HG02970 (cell line): ENCODE measurements at regions not wholly inside any gene's neighbourhood (a gene's known extent, or its start where the extent isn't known, plus 50 kb on each side); places are given as distances from the start of the nearest gene placed in this dataset.
"Not testable (repeated sequence)": the region's sequence is repeated elsewhere in the genome, so short reads cannot be mapped to it uniquely, and the experiment has no call there.

Experiments
- ATAC-seq: cut with Tn5 transposase; IDR thresholded peaks from one replicate; pipeline ENCODE4 v1.9.1; 2021; ENCODE audit warnings: mild to moderate bottlenecking, moderate library complexity, moderate number of reproducible peaks; ENCODE audit not compliant: unreplicated experiment, low FRiP score

DNA sequence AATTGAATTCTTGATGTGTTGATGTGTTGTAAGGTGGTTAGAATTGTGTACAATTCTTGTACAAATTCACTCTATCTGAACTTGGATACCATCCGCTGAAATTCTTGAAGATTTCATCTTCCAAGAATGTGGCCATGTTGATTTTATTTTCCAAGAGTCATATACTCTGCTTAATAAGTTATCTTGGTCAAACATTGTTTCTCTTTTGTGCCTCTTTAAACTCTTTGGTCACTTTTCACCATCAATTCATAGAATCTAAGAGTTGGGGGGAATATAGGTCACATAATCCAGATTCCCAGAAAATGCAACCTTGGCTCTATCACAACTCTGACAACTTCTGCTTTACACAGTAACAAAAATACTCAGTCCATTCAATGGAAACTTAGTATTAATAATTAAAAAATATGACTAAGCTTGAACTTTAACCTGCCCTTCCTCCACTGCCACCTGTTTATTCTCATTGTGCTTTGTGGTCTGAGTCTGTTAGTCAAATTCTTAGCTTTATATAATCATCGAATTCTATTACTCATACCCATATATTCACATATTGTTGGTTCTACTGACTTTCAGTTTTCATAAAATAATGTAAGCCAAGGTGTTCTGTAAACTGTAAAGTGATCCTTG is 373.2 kb downstream of the LMO7 start:
- peak; percentile 65 for ATAC-seq

DNA sequence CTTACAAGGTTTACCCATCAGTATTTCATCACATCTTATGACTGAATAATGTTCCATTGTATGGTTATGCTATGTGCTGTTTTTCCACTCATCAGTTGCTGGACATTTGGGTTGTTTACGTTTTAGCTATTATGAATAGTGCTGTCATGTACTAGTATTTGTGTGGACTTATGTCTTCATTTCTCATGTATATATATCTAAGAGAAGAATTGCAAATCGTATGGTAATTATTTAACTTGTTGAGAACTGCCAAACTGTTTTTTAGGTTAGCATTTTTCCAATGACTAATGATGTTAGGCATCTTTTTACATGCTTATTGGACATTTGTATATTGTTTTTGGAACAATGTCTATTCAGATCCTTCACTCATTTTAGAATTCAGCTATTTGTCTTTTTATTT is 368.3 kb downstream of the LMO7 start:
- no peak for ATAC-seq

DNA sequence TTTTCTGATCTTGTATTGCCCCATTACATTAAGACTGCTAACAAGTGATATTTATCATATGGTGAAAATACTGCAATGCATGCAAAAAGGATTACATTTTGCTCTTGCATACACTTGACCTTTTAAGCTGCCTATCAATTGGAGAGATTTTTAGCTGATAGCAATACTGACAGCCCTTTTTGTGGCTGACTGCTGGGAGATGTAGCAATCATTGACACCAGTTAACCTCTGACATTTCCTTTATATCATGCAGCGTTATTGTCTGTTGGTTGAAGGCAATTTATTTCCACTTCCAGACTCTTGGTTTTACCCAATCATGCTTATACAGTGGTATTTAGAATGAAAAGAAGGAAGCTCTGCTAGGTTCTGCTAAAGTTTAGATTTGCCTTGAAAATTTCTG is 364.0 kb downstream of the LMO7 start:
- ATAC-seq: no peak

DNA sequence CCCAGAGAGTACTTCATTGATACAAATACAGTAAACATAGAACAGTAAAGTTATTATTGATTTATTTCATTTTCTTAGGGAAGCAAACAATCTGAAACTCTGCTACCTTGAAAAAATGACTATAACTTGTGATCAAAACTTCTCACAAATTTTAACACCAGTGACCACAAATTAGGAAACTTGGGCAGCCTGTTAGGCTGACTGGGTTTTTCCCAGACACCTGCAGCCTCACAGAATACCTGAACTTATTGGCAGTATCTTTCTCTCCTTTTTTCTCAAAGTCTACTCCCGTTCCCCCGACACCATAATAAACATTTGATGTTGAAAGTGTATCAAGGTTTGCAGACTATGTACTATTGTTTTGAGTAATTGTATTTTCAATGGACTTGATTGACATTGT is 360.5 kb downstream of the LMO7 start:
- ATAC-seq: no peak

DNA sequence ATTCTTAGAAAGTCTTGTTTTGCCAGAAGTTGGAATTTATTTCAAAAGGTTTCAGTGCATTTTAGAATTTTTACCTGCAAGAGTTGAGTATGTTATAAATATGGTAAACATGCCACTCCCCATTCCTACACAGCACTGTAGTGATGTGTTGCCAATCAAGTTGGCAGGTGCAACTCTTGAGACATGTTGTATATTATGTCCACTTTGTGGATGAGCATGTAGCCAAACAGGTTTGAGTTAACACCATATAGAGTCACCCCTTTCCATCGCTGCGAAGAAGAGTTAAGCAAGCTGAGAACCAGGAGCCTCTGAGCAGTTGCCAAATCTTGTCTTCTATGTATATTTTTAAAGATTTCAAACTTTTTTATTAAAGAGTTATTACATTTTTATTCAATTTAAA is 359.8 kb downstream of the LMO7 start:
- no peak for ATAC-seq

DNA sequence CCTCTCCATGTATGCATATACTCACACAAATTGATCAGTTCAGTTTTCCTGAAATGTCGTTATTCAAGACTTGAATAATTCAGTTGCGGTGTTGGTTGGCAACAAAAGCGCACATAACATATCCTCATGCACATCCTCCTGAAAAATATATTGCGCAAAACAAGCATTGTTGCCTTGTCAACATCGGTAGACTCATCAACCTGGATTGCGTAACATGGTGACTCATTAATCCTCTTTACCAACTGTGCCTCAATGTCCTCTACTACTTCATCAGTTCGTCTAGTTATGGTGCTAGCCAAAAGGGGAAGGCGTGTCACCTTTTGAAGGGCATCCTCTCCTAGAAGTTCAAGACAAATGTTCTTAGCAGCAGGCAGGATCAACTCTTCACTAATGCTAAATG is 357.7 kb downstream of the LMO7 start:
- no peak for ATAC-seq

DNA sequence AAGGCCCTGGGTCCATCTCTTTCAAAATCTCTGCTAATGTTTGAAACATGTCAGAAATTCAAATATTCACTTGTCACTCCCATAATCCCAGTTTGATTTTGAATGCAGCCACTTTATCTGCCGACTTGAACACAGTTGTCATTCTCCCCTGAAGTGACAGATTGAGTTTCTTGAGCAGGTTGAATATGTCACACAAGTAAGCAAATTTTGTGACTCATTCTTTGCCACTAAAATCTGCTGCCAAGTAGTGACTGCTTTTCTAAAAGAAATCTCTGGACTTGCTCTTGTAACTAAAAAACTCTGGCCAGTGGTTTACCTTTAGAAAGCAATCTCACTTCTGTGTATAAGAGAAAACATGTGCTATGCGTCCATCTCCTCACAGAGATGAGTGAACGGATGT is 357.1 kb downstream of the LMO7 start:
- no peak for ATAC-seq

DNA sequence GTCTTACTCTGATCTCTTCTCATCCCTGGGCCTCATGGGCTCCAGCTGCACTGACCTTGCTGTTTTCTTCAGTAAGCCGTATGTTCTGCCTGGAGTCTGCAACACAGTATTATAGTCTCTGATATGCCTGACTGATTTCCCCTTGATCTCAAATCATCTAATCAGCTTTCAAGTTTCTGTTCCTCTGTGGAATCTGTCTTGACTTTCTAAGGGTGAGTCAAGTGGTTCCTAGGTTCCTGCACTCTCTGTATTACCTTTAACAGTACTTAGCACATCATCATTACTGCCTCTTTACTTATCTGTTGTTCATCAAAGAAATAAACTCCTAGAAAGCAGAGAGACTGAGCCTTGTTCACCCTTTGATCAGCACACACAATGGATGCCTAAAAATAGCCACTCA is 350.7 kb downstream of the LMO7 start:
- ATAC-seq: peak; percentile 87

DNA sequence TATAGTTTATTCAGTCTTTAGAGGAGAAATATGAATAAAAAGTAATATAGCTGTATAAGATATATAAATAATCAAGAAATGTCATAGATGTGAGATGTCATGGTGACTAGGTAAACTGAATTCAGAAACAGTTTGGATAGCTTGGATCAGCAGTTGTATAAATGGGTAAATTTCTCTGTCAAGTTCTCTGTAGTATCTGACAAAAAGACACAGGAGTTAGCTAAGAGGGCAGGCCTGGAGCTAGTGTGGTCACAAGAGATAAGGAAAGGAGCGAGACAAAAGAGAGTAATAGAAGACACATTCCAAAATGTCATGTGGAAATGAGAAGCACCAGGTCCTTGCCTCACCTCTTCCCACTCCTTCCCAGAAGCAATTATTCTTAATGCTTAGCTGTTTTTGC is 349.0 kb downstream of the LMO7 start:
- ATAC-seq: no peak

DNA sequence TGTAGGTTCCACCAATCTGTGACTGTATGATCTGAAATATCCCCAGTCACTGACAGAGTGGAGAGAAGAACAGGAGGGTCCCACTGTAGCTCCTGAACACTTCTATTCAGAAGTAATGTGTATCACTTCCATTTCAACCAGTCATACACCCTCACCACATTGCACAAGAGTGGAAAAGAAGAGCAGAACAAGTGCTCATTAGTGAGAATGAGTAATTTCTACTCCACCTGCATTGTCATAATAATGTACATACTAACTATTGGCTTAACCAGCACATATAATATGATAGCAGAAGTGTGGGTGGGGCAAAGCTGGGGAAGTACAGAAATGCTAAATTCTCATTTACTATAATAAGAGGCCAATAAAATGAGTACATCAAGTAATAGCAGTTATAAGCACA is 342.7 kb downstream of the LMO7 start:
- ATAC-seq: no peak

DNA sequence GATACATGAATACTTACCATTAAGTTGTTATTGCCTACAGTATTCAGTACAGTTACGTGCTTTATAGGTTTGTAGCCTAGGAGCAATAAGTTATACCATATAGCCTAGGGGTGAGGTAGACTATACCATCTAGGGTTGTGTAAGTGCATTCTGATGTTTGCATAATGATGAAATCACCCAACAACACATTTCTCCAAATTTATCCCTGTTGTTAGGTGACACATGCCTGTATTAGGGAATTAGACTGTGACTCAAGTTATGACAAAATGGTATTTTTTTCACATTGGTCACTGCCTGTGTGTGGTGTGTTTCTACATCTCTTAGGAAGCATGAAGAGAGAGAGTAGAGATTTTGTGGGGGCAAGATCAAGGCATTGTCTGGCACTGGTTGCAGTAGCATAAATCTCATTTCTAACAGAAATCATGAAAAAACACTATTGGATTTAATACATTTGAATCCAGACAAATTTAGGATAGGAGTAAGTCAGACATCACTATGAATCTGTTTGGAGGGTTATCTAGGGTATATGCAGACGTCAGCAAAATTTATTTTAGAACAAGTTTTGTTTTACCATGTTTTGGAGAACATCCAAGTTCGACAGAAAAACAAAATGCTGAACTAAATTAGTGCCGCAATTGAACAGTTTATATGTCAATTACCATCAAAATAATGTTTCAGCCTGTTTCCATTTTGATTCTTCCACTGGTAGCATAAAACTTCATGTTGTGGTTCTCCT is 332.1 kb downstream of the LMO7 start:
- no peak for ATAC-seq

DNA sequence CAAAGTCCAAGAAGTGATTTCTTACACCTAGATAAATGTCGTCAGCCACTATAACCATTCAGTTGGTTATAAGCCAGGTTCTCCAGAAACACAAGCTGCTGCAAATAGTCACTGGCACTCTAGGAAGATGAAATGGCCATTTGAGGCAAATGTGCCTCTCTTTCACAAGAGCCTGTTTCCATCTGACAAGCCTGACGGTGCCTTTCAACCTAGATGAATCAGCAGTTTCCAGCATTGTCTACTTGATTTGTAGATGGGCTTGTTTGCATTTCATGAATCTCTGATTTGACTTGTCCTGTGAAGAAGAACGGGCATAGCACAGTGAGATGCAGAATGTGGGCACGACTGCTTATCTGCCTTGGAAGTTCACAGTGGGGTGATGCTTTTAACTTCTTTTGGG is 327.2 kb downstream of the LMO7 start:
- no peak for ATAC-seq

DNA sequence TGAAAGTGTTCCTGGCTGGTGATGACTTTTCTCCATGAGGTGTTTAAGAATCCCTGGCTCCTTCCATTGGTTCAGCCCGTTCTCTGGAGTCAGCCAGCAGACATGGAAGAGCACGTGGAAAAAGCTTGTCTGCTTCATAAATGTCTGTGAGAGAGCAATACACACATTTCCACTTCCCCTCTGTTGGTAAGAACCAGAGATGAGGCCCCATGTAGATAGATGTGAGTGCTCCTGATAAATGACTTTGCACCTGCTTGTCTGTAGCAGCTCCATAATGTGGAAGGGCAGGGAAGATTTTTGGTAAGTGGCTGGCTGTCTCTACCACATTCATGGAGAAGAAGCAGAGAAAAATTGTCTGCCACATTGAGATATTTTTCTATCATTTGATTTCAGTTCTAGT is 325.8 kb downstream of the LMO7 start:
- ATAC-seq: no peak

DNA sequence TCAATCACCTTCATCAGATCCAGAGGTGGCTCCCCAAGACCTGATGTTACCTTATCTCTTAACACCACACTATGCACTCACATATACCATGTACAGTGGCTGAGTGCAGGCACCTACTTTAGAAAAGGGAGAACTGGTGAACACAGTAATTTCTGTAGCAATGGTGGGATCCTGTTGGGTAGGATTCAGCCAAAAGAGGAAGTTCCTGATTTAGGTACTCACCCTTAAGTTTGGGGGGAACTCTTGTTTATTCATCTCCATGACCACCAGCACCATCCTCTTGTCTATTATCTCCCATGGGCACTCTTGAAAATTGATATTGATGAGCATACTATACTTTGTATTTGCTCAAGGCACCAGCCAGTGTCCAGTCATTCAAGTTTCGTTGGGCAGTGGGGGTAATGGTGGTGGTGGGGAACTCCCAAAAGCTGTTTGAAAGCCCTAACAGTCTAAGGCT is 324.4 kb downstream of the LMO7 start:
- ATAC-seq: peak; percentile 80

DNA sequence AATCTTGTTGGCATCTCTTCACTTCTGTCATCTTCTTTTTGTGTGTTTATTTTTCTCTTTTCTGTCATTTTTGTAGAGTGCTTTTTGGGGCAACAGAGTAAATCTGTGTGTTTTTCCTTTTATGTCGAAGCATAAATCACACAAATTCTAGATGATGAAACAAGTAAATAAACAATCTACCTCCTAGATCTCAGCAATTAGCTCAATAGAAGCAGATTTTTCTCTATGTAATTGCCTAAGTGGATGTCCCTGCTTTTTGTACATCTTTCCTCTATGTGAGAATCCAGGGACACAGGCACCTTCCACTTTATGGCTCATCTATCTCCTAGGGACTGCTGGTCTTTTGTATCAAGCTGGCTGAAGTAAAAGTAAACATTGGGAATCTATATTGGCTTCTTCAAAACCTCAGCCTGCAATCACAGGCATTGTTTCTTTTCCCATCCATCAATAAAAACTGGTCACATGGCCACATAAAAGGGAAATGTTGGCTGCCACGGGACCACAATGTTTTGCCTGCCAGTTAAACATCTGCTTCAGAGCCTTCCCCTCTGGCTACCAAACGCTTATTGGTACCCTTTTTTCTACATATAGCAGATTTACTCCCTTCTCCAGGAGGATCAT is 323.8 kb downstream of the LMO7 start:
- ATAC-seq: no peak

DNA sequence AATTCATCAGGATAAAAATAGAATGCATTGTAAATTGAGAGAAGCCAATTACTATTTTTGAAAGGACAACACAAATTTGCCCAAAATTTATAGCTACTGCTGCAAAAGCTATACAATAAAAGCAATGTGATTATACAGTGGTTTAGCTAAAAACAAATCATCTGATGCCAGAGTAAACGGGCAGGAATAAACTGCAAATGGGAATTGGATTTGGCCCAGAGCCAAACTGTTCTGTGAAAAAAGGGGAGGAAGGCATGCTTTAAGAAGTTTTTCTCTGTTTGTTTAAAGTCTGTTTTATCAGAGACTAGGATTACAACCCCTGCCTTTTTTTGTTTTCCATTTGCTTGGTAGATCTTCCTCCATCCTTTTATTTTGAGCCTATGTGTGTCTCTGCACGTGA is 317.5 kb downstream of the LMO7 start:
- not testable (repeated sequence) for ATAC-seq

DNA sequence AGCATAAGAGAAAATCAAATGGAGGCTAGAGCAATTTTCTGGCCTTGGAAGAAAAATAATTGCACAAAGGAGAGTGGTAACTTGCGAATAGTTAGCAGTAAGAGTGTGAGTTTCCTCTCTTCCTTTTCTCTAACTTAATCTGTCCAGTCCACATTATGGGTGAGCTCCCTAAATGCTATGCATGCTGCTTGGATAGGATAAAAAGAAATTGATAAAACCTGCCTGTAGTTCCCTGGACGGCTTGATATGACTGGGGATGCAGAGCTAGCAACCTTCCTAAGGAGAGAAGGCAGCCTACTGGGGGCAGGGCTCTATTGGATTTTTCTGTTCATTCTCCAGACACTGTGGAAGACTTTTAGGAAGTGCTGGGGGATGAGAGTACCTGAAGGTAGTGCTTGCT is 311.3 kb downstream of the LMO7 start:
- ATAC-seq: no peak

DNA sequence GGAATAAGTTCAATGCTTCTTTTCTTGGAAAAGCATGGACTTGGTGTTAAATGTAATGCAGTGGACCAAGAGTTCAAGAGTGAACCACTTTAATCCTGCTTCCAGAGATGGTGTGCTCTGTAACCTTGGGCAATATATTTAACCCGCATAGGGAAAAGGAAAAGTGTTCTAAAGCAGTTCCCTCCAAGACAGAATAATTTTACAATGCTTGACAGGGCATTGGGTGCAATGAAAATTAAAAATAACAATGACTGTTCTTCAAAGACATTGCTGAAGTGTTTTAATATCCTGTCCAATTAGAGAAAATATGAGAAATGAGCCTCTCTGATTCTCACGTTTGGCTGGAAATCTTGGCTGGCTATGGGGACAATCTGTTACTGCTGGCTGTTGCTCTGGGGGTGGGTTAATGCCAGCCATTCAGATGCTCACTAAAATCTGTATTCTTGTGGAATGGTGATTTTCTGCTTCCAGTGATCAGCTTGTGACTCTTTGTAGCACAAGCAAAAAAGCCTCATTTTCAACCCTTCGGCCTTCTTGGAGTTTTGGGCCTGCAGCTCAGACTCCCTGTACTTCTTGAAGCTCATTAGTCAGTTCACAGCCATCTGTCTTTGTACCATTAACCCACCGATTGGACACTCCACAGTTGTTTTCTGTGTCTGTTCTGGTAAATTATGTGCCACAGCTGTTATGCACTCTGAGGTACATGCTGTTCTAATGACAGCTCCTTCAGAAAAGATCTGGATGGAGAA is 310.6 kb downstream of the LMO7 start:
- no peak for ATAC-seq

DNA sequence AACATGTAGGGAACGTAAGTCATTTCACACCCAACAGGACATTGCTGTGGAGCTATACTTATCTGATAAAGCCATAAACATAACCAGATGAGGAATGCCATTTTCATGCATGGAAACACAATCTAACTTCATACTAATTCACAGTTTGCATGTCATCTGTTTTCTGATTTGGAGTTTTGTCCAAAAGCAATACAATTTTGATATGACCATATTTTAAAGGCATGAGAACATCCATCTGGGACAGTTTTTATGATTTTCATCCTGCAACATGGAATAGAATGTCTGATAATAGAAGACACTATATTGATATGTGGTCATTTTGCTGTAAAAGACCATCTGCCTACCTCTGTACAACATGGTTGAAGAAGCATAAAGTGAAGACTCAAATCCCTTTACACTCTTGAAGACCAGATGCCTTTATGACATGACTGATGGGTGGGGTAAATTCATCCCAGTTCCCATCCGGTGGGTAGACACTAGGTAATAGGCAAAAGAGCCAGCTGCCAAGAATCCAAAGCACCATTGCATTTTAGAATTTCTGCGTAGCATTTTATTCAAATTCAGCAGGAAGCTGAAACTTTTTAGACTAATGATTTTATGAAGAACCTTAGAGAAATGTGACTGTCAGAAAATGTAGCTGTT is 309.8 kb downstream of the LMO7 start:
- ATAC-seq: no peak

DNA sequence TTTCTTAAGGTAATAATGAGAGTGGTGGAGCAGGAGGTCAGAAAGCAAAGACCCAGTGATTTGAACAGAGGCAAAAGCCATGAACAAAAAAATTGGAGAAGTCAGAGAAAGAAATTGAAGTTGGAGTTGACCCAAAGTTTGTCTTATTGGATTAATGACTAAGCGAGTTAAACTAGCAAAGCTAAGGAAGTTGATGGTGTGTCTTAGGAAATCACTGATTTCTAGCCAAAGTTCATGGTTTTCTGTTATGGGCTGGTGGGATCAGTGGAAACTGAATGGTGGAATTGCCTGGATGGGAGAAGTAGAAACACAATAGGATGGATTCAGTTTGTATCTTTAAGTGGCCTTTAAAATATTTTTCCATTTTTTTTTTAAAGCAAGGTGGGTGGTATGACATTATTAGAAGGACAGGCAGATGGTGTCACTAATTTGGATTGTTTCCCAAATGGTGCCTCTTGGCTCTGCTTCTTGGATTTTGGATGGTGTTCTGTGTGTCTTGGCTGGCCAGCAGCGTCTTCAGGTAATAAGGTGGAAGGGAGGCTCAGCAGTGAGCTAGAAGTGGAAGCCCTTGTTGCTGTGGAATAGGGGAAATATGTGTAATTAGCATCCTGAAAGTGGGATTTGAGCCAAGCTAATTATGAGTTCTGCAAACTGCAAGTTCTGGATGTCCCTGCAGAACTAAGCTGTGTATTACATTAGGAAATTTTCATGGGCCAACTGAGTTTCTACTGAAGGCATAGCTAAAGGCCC is 302.9 kb downstream of the LMO7 start:
- ATAC-seq: no peak
